ENCODE measurements at regions not wholly inside any gene's neighbourhood (a gene's known extent, or its start where the extent isn't known, plus 50 kb on each side); places are given as distances from the start of the nearest gene placed in this dataset.

DNA sequence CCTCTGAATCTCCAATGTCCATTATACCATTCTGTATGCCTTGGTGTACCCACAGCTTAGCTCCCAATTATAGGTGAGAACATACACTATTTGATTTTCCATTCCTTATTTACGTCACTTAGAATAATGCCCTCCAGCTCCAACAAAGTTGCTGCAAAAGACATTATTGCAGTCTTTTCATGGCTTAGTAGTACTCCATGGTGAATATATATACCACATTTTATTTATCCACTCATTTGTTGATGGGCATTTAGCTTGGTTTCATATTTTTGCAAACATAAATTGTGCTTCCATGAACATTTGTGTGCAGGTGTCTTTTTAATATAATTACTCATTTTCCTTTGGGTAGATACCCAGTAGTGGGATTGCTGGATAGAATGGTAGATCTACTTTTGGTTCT lies 374.1 kb upstream of the HTR1E start:
- Histone ChIP-seq H2AFZ (ENCODE audit: low read length) (no peak overlapping the region), H3F3A (ENCODE audit: low read length, unreplicated experiment) (no peaks in the 10 kb centered on the region), H3K9me3 (ENCODE audit: low read length) (no peaks in the 10 kb centered on the region), H3K4me2 (ENCODE audit: low read length) (no peak overlapping the region), H3K79me2 (ENCODE audit: low read length) (no peaks in the 10 kb centered on the region), H3K4me1 (ENCODE audit: insufficient read depth, low read length) (no peaks in the 10 kb centered on the region), H3K36me3 (ENCODE audit: low read depth, low read length) (no peaks in the 10 kb centered on the region), H3K4me3 (ENCODE audit: low read length) (no peak overlapping the region), H4K20me1 (ENCODE audit: low read length) (no peaks in the 10 kb centered on the region), H3K9ac (ENCODE audit: low read length) (no peak overlapping the region), H3K27ac (ENCODE audit: low read length) (no peak overlapping the region), H3K9me2 (replicated peaks; ENCODE audit: low read length) (no peaks in the 10 kb centered on the region), H3K27me3 (ENCODE audit: low read length) (no peaks in the 10 kb centered on the region)
- intact Hi-C loops (cut with micrococcal nuclease): no loop called here
- ATAC-seq (no peak), DNase-seq (no peak)
- POLR2A ChIA-PET (ENCODE audit: unreplicated experiment): no interaction called here
- no peak for TF ChIP-seq EZH2phosphoT487 (IDR thresholded peaks at IDR 0.05; ENCODE audit: borderline replicate concordance, low read length)
- BruUV-seq (replicated peaks): no TSS peak
- CTCF ChIA-PET: no interaction called here

DNA sequence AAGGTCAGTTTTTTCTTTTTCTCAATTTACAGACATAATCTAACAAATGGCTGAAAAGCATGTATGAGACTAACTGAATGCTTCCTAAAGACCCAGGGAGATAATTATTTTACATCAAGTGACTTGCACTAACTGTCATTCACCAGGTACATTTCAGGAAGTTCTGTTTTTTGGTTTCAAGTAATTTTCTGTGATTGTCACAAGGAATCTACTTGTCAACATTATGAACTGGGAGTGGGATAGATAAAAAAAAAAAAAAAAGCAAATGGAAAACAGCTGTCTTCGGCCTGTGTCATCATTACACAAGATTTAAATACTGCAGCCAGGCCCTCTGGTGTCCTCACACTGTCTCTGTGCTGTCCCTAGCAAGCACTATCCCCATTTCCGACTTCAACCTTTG lies 379.0 kb upstream of the HTR1E start:
- Histone ChIP-seq H3F3A (ENCODE audit: low read length, unreplicated experiment) (no peaks in the 10 kb centered on the region), H3K36me3 (ENCODE audit: low read depth, low read length) (no peaks in the 10 kb centered on the region), H4K20me1 (ENCODE audit: low read length) (no peaks in the 10 kb centered on the region), H3K79me2 (ENCODE audit: low read length) (no peaks in the 10 kb centered on the region), H3K9me2 (replicated peaks; ENCODE audit: low read length) (no peaks in the 10 kb centered on the region), H3K27ac (ENCODE audit: low read length) (no peak overlapping the region), H3K4me2 (ENCODE audit: low read length) (no peak overlapping the region), H3K9me3 (ENCODE audit: low read length) (no peaks in the 10 kb centered on the region), H2AFZ (ENCODE audit: low read length) (no peak overlapping the region), H3K4me3 (ENCODE audit: low read length) (no peak overlapping the region), H3K9ac (ENCODE audit: low read length) (no peak overlapping the region), H3K4me1 (ENCODE audit: insufficient read depth, low read length) (no peaks in the 10 kb centered on the region), H3K27me3 (ENCODE audit: low read length) (no peaks in the 10 kb centered on the region)
- no peak for ATAC-seq
- DNase-seq: no peak
- ChIA-PET POLR2A (ENCODE audit: unreplicated experiment) (no interaction called here), CTCF (no interaction called here)
- no TSS peak for BruUV-seq (replicated peaks)
- intact Hi-C loops (cut with micrococcal nuclease): no loop called here
- TF ChIP-seq, protein P1, sequence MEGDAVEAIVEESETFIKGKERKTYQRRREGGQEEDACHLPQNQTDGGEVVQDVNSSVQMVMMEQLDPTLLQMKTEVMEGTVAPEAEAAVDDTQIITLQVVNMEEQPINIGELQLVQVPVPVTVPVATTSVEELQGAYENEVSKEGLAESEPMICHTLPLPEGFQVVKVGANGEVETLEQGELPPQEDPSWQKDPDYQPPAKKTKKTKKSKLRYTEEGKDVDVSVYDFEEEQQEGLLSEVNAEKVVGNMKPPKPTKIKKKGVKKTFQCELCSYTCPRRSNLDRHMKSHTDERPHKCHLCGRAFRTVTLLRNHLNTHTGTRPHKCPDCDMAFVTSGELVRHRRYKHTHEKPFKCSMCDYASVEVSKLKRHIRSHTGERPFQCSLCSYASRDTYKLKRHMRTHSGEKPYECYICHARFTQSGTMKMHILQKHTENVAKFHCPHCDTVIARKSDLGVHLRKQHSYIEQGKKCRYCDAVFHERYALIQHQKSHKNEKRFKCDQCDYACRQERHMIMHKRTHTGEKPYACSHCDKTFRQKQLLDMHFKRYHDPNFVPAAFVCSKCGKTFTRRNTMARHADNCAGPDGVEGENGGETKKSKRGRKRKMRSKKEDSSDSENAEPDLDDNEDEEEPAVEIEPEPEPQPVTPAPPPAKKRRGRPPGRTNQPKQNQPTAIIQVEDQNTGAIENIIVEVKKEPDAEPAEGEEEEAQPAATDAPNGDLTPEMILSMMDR (conservative IDR thresholded peaks at IDR 0.05; ENCODE audit: low read depth, low read length): no peak
- TF ChIP-seq EZH2 (IDR thresholded peaks at IDR 0.05; ENCODE audit: low read length, unreplicated experiment) (no peak), EZH2phosphoT487 (IDR thresholded peaks at IDR 0.05; ENCODE audit: borderline replicate concordance, low read length) (no peak)

DNA sequence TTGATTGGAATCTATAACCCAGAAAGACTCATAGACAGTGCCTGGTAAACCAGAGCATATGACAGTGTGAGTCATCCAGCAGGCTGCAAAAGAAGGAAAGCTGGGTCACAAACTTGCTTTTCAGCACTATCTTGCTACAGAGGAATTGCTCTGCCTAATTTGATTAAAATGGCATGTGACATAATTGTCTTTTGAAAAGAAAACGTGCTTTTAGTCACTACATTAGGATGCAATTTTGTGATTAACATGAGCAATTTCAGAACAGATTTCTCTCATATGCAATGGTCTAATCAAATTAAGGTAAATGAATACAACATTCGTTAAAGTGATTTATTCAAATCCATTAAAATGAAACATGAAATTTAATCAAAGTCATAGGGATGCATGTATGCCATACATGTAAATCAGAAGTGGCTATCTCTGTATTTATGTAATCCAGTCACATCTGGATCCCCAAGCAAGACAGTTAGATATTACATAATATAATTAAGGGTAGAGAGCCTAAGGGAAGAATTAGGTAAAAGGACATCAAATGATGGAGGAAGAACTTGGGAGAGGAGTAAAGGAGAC lies 400.0 kb upstream of the HTR1E start:
- BruUV-seq (replicated peaks): no TSS peak
- POLR2A ChIA-PET (ENCODE audit: unreplicated experiment): no interaction called here

More for the DNA sequence above, 400.0 kb upstream of the HTR1E start:
- Histone ChIP-seq H4K20me1 (ENCODE audit: low read length) (no peaks in the 10 kb centered on the region), H3K27me3 (ENCODE audit: low read length) (no peaks in the 10 kb centered on the region), H3K9ac (ENCODE audit: low read length) (no peak overlapping the region), H3K79me2 (ENCODE audit: low read length) (no peaks in the 10 kb centered on the region), H3F3A (ENCODE audit: low read length, unreplicated experiment) (no peaks in the 10 kb centered on the region), H3K4me1 (ENCODE audit: insufficient read depth, low read length) (no peaks in the 10 kb centered on the region), H3K9me3 (ENCODE audit: low read length) (no peaks in the 10 kb centered on the region), H3K4me2 (ENCODE audit: low read length) (no peak overlapping the region), H2AFZ (ENCODE audit: low read length) (no peak overlapping the region), H3K36me3 (ENCODE audit: low read depth, low read length) (no peaks in the 10 kb centered on the region), H3K9me2 (replicated peaks; ENCODE audit: low read length) (no peaks in the 10 kb centered on the region), H3K4me3 (ENCODE audit: low read length) (no peak overlapping the region), H3K27ac (ENCODE audit: low read length) (no peak overlapping the region)
- ATAC-seq (no peak), DNase-seq (no peak)
- no peak for TF ChIP-seq EZH2 (IDR thresholded peaks at IDR 0.05; ENCODE audit: low read length, unreplicated experiment)
- TF ChIP-seq, protein P1 (conservative IDR thresholded peaks at IDR 0.05; ENCODE audit: low read depth, low read length): no peak
- no peak for TF ChIP-seq EZH2phosphoT487 (IDR thresholded peaks at IDR 0.05; ENCODE audit: borderline replicate concordance, low read length)
- CTCF ChIA-PET: no interaction called here
- intact Hi-C loops (cut with micrococcal nuclease): no loop called here

All from PC-3 (cell line).